GM21367 (cell line): ENCODE measurements at regions not wholly inside any gene's neighbourhood (a gene's known extent, or its start where the extent isn't known, plus 50 kb on each side); places are given as distances from the start of the nearest gene placed in this dataset.
"Not testable (repeated sequence)": the region's sequence is repeated elsewhere in the genome, so short reads cannot be mapped to it uniquely, and the experiment has no call there.

ENCODE experiments used
- ATAC-seq: cut with Tn5 transposase; IDR thresholded peaks from one replicate; pipeline ENCODE4 v1.9.1; 2021; ENCODE audit not compliant: unreplicated experiment

DNA sequence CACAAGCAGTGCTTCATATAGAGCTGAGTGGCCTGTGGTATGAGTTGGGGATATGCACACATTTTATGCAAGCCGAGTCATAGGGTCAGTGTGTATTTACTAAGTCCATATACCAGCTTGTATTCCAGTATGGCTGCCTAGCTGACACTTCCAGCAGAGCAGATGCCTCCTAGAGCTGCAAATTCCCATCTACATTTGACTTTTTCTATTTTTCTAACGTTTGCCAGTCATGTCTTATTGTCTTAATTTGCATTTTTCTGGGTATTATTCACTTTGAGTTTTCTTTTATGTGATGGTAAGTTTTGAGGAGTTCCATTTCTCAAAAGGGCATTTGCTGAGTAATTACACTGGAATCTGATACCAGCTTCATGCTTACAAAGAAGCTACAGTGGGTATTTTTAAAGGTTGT lies 334.5 kb upstream of the CDH2 start:
- no peak for ATAC-seq

DNA sequence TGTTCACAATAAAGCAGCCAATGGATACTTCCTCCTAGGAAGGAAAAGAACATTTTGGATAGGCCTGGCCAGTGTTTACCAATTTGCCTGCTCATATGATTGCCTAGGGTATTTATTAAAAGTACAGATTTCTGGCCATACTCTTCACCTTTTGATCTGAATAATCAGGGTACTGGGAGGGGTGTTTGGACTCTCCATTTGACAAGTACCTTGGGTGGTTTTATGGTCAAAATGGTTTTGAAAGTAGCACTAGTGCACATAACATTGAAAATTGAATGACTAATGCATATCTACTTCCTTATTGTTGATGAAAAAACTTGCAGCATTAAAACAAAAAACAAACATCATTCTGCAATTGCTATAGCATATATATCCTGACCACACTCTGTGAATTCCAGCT lies 333.3 kb upstream of the CDH2 start:
- ATAC-seq, result no peak

DNA sequence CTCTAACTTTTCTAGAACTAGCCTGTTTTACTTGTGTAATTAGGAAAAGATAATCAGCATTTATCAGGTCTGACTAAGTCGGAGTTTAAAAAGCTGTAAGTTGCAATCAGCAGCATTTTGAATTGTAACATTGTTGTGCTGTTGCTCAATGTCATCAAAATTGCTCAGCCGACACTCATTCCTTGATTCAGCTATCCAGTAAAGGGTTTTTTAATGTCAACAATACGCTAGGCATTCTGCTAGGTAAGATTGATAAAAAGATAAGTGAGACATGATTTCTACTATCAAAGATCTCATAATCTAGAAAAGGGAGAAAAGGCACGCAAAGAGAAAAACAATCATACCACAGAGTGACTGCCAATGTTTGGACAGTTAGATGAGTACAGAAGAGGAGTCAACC lies 327.1 kb upstream of the CDH2 start:
- no peak for ATAC-seq

DNA sequence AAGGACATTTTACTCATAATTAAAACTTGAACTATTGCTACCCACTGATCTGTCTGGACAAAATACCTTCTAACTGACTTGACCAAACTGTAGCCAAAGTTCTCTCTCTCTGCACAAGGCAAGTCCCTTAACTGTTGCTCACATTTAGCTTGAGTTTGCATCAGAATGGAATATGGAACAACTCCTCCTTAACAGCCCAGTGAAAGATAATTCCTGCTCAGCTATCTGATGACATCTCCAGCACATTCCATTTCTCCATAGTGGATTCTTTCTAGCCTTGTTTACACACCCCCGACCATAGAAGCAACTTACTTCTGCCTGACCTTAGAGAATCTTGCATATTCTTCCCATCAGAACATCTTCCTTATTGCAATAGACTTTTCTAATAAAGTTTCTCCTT lies 317.2 kb upstream of the CDH2 start:
- ATAC-seq, result no peak

DNA sequence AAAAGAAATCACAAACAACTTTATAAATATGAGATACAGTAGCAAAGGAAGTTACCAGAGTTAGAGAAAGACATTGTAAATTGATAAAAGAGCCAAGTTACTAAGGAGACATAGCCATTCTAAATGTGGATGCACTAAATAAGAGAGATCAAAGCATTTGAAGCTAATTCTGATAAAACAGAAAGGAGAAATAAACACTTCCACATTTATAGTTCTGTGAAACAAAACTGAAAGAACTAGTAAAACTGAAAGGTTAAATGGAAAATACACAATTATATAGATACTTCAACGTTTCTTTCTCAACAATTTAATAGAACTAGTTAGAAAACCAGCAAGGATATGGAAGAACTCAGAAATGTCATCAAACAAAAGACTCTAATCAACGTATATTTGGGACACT lies 309.0 kb upstream of the CDH2 start:
- no peak for ATAC-seq

DNA sequence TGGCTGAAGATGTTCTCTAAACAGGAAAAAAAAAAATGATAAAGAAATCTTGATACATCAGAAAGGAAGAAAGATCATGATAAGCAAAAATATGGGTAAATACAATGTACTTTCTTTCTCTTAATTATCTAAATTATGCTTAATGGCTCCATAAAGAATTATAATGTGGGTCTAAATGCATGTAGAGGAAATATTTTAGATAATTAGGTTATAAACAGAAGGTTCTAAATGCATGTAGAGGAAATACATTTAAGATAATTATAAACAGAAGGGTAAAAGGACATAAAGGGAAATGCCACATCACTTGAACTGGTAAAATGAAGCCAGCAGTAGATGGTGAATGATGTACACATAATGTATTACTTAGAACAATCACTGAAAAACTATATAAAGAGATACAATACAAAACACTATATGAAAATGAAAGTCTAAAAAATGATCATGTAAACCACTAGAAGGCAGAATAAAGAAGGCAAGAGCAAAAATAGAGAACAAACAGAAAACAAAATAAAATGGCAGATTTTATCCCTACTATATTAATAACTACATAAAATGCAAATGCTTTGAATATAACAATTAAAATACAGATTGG lies 308.4 kb upstream of the CDH2 start:
- ATAC-seq, result no peak

DNA sequence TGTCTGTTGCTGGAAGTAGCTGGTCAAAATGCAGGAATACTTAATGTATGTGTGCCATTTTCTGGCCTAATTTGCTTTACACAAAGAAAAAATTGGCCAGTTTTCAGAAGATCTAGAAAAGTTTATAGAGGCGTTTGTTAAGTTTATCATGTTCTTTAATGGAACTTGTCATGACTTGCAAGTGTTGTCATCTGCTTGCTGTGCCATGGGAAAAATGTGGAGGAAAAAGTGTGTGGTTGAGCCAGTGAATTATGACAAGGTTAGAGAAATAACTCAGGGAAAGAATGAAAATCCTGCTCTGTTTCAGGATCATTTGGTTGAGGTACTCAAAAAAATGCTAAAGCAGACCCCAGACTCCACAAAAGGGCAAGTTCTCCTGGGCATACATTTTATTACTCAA lies 301.6 kb upstream of the CDH2 start:
- ATAC-seq, result no peak

DNA sequence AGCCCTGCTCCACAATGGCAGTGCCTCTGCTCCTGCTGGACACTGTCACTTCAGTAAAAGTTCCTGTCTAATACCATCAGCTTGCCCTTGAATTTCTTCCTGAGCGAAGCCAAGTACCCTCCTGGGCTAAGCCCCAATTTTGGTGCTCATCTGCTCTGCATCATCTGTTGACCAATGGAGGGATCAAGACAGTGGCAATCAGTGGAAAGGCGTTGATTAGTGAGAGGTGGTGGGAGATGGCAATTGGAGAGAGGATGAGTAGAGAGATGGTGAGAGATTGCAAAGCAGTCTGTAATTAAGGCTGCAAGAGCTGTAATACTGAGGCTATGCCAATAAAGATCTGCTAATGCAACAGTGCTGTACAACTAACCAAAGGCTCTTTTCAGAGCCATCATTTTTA lies 299.4 kb upstream of the CDH2 start:
- ATAC-seq, result no peak

DNA sequence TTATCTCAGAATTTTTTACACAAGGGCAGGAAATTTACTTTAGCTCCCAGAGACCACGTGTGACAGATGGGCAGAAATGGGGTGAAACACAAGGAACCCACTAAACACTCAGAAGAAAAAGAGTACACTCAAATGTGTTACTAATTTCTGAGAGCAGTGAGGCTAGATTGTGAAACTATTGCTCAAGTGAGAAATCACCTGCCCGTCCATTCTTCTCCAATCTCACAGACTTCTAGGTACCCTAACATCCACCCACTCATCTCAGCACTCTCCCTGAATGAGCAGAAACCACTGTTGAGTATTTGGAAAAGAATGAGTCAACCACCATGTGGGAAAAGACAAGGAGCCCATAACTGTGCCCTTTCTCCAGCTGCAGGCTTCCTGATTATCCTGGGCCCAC lies 293.0 kb upstream of the CDH2 start:
- no peak for ATAC-seq

DNA sequence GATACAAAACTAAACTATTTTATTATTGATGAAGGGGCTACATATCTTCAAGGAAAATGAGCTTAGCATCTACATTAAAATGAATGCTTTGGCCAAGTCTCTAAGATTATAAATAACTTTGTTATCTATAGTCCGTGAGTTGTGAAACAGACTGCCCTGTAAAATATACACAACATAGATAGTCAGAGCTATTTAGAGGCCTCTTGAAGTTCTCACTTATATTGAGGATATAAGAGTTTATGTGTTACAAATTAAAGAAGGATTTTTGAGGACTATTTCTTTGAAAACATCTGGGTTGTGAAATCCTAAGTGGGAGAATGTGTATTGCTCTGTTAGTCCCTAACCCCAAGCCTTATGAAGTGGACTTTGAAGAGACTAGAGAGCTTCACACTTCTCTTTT lies 292.0 kb upstream of the CDH2 start:
- no peak for ATAC-seq

DNA sequence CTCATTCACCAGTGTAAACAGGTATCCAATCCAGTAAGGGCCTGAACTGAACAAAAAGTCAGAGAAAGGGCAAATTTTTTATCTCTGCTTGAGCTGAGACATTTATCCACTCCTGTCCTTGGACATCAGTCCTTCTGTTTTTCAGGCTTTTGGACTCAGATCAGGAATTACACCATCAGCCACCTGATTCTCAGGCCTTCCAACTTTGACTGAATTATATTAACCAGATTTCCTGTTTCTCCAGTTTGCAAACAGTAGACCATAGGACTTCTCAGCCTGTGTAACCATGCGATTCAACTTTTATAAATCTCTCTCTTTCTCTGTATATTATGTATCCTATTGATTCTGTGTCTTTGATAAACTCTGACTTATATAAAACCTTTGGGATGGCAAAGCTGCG lies 289.3 kb upstream of the CDH2 start:
- ATAC-seq, result no peak

DNA sequence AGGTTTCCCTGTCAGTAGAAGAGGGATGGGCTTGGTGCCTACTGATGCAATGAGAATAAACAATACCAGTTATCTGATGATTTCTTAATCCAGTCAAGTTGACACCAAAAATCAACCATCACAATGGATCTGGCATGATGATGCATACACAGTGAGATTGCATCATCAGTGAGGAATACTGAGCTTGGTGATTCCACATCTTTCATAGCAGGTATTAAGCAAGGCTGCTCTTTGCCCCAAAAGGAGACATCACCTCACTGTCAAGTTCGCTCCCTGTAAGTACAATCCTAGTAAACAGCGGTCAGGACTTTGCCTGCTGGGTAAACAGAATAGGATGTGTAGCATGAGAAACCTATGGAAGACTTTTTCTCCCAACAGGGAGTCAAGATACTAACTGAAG lies 282.7 kb upstream of the CDH2 start:
- no peak for ATAC-seq

DNA sequence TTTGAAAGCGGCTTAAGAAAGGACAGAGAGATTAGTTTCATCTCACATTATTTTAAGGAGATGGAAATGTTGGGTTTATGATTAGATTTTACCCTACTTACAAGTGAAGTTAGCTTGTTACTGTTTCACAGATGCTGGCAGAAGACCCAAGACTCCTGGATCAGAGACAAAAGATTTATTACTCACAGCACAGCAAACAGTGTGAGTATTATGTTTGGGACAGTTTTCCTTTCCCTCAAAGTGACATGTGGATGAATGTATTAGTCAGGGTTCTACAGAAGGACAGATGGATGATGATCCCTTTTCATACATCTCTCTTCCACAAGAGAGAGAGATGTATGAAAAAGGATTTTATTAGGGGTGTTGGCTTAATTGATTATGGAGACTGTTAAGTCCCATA lies 281.8 kb upstream of the CDH2 start:
- ATAC-seq, result no peak

DNA sequence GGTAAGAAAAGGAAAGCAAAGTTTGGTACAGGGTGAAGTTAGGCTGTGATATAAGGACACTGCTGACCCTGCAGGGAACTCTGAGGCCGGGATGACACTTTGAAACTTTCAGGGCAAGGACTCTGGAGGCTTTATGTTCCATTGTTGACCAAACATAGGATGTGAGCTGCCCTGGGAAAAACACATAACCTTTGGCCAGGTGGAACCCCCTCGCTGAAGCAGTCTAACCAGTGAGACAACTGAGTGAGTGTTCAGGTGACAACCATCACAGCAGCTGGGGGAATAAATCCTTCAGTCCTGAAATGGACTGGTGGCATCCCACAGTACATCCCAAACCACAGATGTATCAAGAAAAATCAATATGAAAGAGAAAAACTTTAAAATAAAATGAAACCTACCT lies 280.9 kb upstream of the CDH2 start:
- ATAC-seq, result no peak

DNA sequence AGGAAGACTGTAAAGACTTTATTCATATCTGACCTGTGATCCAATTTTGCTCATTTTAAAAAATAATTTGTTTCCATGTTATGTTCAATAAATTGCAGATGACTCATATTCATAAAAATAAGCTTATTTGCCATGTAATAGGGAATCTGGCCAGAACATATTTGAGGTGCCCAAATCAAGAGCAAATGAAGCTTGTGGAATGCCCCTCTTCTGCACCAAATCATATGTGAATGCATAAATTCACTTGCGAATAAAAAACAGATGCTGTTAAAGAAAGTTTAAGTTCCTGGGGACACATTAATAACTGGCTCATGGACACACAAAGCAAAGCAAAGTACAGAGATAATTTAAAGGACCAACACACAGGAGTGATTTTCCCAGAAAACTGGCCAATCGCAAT lies 279.0 kb upstream of the CDH2 start:
- ATAC-seq, result no peak

DNA sequence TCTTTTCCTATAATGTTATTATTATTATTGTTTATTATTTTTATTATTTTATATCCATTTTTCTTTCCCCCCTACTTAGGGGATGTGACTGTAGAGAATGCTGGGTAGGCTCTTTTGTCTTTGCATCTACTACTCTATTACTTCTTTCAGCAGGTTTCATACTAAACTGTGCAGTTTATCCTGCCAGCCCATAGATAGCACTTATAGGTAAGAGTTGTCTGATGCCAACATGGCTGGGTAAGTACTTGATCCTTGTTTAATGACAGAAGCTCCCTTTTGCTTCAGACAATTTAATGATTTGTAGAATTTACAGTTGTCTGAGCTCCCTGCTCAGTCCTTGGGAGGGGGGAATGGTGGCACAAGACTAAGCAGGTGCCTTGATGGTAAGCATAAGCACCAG lies 262.9 kb upstream of the CDH2 start:
- ATAC-seq, result no peak

DNA sequence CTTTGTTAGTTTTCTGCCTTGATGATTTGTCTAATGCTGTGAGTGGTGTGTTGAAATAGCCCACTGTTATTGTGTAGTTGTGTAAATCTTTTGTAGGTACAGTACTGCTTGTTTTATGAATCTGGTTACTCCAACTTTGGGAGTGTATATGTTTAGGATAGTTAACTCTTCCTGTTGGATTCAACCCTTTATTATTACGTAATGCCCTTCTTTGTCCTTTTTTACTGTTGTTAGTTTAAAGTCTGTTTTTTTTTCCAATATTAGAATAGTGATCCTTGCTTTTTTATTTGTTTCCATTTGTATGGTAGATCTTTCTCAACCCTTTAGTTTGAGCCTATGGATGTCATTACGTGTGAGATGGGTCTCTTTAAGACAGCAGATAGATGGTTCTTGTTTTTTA lies 261.5 kb upstream of the CDH2 start:
- no peak for ATAC-seq

DNA sequence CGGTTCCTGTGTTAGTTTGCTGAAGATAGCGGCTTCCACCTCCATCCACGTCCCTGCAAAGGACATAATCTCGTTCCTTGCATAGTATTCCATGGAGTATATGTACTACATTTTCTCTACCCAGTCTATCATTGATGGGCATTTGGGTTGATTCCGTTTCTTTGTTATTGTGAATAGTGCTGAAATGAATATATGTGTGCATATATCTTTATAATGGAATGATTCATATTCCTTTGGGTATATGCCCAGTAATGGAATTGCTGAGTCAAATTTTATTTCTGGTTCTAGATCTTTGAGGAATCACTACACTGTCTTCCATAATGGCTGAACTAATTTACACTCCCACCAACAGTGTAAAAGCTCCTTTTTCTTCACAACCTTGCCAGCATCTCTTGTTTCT lies 255.4 kb upstream of the CDH2 start:
- no peak for ATAC-seq

DNA sequence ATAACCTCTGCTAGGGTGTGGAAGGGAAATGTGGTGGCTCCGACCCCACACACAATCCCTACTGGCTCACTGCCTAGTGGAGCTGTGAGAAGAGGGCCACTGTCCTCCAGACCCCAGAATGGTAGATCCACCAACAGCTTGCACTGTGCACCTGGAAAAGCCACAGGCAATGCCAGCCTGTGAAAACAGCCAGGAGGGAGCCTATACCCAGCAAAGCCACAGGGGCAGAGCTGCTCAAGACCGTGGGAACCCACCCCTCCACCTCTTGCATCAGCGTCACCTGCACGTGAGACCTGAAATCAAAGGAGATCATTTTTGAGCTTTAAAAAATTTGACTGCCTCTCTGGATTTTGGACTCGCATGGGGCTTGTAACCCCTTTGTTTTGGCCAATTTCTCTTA lies 249.0 kb upstream of the CDH2 start:
- ATAC-seq, result no peak

DNA sequence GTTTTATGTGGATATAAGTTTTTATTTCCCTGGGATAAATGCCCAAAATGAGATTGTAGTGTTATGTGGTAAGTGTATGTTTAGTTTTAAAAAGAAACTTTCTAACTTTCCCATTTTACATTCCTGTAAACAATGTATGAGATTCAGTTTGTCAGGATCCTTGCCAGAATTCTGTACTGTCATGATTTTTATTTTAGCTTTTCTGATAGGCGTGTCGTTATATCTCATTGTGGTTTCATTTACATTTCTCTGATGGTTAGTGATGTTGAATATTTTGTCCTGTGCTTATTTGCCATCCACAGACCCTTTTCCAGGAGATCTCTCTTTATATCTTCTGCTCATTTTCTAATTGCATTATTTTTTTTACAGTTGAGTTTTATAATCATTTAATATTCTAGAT lies 245.6 kb upstream of the CDH2 start:
- ATAC-seq, result no peak

DNA sequence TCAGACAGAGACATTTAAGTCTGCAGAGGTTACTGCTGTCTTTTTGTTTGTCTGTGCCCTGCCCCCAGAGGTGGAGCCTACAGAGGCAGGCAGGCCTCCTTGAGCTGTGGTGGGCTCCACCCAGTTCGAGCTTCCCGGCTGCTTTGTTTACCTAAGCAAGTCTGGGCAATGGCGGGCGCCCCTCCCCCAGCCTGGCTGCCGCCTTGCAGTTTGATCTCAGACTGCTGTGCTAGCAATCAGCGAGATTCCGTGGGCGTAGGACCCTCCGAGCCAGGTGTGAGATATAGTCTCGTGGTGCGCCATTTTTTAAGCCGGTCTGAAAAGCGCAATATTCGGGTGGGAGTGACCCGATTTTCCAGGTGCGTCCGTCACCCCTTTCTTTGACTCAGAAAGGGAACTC lies 245.0 kb upstream of the CDH2 start:
- not testable (repeated sequence) for ATAC-seq

DNA sequence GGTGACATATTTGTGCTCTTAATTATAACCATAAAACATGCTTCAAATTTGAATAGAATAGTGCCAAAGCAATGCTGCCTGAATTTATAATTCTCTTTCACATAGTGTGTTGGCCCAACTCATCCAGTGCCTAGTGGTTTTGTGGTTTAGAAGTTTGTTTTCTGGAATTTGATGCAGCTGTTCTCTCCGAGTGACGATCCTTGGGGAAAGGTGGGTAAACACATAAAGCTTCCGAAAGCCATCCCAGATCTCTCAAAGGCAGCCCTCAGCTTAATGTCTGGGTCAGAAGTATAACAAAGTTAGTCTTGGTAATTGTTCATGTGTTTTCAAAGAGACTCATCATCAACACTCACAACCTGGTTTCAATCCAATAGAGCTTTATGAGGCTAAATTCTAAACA lies 235.6 kb upstream of the CDH2 start:
- no peak for ATAC-seq

DNA sequence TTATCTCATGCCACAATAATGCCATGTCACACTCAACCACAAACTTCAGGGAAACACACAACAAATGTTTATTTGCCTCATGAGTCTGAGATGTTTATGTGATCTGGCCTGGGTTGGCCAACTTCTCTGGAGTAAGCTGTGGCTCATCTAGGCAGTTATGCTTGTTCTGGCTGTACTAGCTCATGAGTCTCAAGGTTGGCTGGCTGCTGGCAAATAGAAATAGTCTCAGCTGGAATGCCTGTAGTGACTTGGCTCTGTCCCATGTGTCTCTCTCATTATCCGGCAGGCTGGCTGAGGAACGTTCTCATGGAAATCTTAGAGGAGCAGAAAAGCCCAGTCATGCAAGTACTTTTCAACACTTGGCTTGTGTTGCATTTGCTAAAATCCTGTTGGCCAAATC lies 234.9 kb upstream of the CDH2 start:
- no peak for ATAC-seq

DNA sequence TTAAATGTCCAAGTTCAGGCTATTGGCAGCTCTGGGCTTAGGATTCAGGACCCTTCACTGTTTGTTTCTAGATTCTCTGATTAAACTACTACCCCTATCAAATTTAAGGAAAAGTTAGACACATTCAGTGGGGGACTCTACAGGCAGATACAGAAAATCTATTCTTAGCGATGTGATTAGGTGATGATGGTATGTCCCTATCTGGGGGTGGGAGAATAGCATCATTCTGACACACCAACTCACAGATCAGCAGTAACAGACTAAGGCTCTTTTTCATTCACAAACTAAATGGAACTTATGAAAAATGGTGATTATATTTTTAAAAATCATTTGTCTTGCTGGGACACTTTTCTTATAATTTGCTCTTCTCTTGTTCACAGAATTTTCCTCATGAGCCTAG lies 232.9 kb upstream of the CDH2 start:
- no peak for ATAC-seq
